Astrocyte of the cerebellum (primary cell): ENCODE measurements at regions not wholly inside any gene's neighbourhood (a gene's known extent, or its start where the extent isn't known, plus 50 kb on each side); places are given as distances from the start of the nearest gene placed in this dataset.

Source experiments
- DNase-seq: peaks from one replicate; pipeline ENCODE4 v3.0.0-alpha.2; 2011; ENCODE audit warnings: low read depth
- H3K4me3 ChIP-seq: 2 replicates; pipeline ENCODE4 v1.5.1; 2011; ENCODE audit warnings: mild to moderate bottlenecking, low read depth, low read length, moderate library complexity
- in situ Hi-C: cut with HindIII; loops from 2 replicates; pipeline ENCODE4 v1.10.0; 2017; ENCODE audit warnings: low sequenced_read_pairs
- TF ChIP-seq, protein P1 (sequence below): IDR thresholded peaks from 2 replicates; pipeline ENCODE4 v1.5.1; 2012; ENCODE audit warnings: low read length, low read depth, moderate library complexity, mild to moderate bottlenecking; ENCODE audit errors: missing control alignments

GRCh38 chr9:31100311-31100710, 1284.1 kb upstream of the ACO1 start:
- no peak for DNase-seq
- TF ChIP-seq, protein P1, sequence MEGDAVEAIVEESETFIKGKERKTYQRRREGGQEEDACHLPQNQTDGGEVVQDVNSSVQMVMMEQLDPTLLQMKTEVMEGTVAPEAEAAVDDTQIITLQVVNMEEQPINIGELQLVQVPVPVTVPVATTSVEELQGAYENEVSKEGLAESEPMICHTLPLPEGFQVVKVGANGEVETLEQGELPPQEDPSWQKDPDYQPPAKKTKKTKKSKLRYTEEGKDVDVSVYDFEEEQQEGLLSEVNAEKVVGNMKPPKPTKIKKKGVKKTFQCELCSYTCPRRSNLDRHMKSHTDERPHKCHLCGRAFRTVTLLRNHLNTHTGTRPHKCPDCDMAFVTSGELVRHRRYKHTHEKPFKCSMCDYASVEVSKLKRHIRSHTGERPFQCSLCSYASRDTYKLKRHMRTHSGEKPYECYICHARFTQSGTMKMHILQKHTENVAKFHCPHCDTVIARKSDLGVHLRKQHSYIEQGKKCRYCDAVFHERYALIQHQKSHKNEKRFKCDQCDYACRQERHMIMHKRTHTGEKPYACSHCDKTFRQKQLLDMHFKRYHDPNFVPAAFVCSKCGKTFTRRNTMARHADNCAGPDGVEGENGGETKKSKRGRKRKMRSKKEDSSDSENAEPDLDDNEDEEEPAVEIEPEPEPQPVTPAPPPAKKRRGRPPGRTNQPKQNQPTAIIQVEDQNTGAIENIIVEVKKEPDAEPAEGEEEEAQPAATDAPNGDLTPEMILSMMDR = no peak
- in situ Hi-C loops = no loop called here
- H3K4me3 ChIP-seq = no peak overlapping the region

DNA sequence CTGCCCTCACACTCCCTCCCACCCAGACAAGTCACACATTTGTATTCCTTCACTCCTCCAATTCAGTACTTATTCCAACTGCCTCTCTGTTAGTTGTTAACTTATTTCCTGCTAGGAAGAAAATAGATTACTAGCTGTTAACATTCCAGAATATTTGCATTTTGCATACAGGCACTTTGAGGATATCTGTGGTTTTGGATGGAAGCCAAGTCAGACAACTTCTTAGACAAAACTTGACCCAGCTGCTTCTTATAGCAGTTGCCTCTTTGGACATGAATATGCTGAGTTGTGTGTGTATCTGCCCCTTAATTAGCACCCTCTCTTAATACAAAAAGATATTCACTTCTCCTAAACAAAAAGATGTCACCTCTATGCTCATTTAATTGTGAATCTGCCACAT, 1280.6 kb upstream of the ACO1 start:
- H3K4me3 ChIP-seq = no peak overlapping the region
- TF ChIP-seq, protein P1 = no peak
- peak; percentile 33 for DNase-seq
- in situ Hi-C loops = no loop called here

- DNase-seq = no peak
- no peak overlapping the region for H3K4me3 ChIP-seq
- TF ChIP-seq, protein P1 = no peak
- in situ Hi-C loops = no loop called here
Measured at GRCh38 chr9:31104249-31104648, 1280.2 kb upstream of the ACO1 start.

DNA sequence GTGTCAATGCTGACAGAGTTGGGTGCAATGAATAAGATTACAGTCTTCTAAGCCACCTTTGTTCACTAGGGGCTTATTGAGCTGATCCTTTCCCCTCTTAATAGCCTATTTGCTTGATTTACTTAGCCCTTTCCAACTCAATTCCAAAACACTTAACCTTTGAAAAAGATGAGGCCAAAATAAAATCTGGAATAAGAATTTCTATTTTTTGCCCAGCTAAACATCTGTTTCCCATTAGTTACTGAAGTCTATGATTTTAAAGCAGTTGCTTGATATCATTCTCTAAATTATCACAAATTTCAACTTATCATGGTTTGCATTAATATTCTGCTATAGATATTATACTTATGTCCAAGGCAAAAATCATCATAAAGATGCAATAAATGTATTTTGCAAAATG, 1272.0 kb upstream of the ACO1 start:
- H3K4me3 ChIP-seq = no peak overlapping the region
- in situ Hi-C loops = no loop called here
- TF ChIP-seq, protein P1 = no peak
- DNase-seq = no peak

DNA sequence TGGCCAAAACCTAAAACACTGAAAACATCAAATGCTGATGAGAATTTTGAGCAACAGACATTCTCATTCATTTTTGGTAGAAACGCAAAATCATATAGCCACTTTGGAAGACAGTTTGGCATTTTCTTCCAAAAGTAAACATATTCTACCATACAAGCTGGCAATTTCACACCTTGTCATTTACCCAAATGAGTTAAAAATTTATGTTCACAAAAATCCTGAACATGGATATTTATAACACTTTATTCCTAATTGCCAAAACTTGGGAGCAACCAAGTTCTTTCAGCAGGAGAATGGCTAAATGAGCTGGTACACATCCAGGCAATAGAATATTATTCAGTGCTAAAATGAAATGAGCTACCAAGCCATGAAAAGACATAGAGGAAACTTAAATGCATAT, 1270.1 kb upstream of the ACO1 start:
- TF ChIP-seq, protein P1 = no peak
- in situ Hi-C loops = no loop called here
- DNase-seq = no peak
- no peak overlapping the region for H3K4me3 ChIP-seq

GRCh38 chr9:31119890-31120454, 1264.5 kb upstream of the ACO1 start:
- TF ChIP-seq, protein P1 = peak; percentile 67
- in situ Hi-C loops = no loop called here
- DNase-seq = peak; percentile 31
- H3K4me3 ChIP-seq = no peak overlapping the region
